NCI-H2196 treated with DMSO at 0.1 percent for 48 hours (cell line): ENCODE measurements at regions not wholly inside any gene's neighbourhood (a gene's known extent, or its start where the extent isn't known, plus 50 kb on each side); places are given as distances from the start of the nearest gene placed in this dataset.

Experiments used
- DNase-seq: peaks from one replicate; lab custom pipeline; 2025; ENCODE audit not compliant: unreplicated experiment; lab: John Stamatoyannopoulos, UW

GRCh38 chr12:5374713-5375112 is 57.2 kb upstream of the NTF3 start:
- DNase-seq = no peak

- no peak for DNase-seq
These were observed 56.2 kb upstream of the NTF3 start for GRCh38 chr12:5375547-5376295.

- peak; percentile 55 for DNase-seq
These were observed 55.2 kb upstream of the NTF3 start for GRCh38 chr12:5376591-5377207.

- DNase-seq = peak; percentile 24
These were observed 53.8 kb upstream of the NTF3 start for GRCh38 chr12:5377997-5378592.

- DNase-seq = peak; percentile 19
These were observed 52.0 kb upstream of the NTF3 start for GRCh38 chr12:5379749-5380496.
